Spleen (tissue), 7 donors: ENCODE measurements at regions not wholly inside any gene's neighbourhood (a gene's known extent, or its start where the extent isn't known, plus 50 kb on each side); places are given as distances from the start of the nearest gene placed in this dataset.

Source experiments
- CTCF ChIP-seq, 11 experiments: fragments of 200-600 bp in 7 of 11; fragments of 450-650 bp in 4 of 11; sonication (generic) in 4 of 11; IDR thresholded peaks in 8 of 11; conservative IDR thresholded peaks in 3 of 11; 1 replicate in 7 of 11; 2 replicates in 4 of 11; pipeline versions ENCODE4 v1.4.0 to v1.8.0; 2016 to 2021; ENCODE audit warnings: antibody characterized with exemption in 11 of 11, inconsistent platforms in 4 of 11, mild to moderate bottlenecking in 1 of 11
- POLR2A ChIP-seq, 3 donors: fragments of 450-650 bp; IDR thresholded peaks; one replicate each; pipeline ENCODE4 v1.5.1; 2017; ENCODE audit warnings: antibody characterized with exemption in 3 of 3, mild to moderate bottlenecking in 1 of 3
- donor health status: DM: no; HTN: no; CAD: no; lungs with moderate emphysema.
- donor health status: DM: no; HTN: no; CAD: no.
- donor health status: DM: no; HTN: no; CAD: no.

- TF ChIP-seq CTCF (IDR thresholded peaks at IDR 0.05 in 8 of 11, conservative IDR thresholded peaks at IDR 0.05 in 3 of 11), result no peak
- no peak for TF ChIP-seq POLR2A (IDR thresholded peaks at IDR 0.05)
These were observed 401.2 kb downstream of the IRX1 start for GRCh38 chr5:3996707-3997336.
